ENCODE measurements at regions not wholly inside any gene's neighbourhood (a gene's known extent, or its start where the extent isn't known, plus 50 kb on each side); places are given as distances from the start of the nearest gene placed in this dataset.
"Not testable (repeated sequence)": the region's sequence is repeated elsewhere in the genome, so short reads cannot be mapped to it uniquely, and the experiment has no call there.

DNA sequence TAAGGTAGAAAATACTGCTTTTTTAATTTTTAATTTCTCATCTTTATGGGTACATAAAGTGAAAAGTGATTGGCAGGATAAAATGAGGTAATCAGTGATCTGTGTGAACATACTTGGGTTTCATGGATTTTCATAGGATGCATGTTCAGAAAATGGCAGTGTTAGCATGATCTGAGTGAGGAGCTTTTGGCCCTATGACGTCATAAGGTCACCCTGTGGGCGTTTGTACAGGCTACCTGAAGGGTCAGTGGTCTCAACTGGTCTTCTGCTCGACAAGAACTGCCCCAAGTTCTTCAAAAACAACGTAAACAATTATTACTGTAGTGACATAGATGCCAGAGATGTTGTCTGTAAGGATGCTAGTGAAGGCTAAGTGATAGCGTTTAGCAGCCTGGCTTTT lies 124.5 kb upstream of the OSTN start:
- no peak for DNase-seq

DNA sequence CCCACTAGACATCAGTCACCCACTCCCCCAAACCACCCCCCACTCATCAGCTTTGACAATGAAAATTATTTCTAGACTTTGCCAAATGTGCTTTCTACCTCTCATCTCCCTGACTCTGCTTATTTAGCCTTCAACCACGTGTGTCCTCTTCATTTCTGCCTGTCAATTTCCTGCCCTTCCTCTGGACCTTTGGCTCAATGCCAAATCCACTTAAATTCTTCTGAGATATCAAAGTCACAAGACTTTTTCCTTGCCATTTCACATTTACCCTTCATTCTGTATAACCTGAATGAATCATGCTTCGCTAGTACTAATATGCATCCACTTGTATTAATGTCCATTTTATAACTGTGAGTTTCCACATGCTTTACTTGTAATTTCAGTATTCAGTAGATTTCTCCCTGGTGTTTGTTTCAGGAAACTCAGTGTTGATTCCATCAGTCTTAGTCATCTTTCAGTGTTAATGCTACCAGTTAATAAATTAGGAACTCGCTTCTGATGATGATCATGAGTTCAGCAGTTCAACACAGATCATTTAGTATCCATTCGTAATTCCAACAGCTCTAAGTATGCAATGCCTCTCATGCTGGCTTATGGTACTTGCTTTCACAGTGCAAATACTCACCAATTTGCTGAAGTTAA lies 128.2 kb upstream of the OSTN start:
- no peak for DNase-seq

GRCh38 chr3:191070201-191070600 lies 128.8 kb upstream of the OSTN start:
- DNase-seq, result no peak

DNA sequence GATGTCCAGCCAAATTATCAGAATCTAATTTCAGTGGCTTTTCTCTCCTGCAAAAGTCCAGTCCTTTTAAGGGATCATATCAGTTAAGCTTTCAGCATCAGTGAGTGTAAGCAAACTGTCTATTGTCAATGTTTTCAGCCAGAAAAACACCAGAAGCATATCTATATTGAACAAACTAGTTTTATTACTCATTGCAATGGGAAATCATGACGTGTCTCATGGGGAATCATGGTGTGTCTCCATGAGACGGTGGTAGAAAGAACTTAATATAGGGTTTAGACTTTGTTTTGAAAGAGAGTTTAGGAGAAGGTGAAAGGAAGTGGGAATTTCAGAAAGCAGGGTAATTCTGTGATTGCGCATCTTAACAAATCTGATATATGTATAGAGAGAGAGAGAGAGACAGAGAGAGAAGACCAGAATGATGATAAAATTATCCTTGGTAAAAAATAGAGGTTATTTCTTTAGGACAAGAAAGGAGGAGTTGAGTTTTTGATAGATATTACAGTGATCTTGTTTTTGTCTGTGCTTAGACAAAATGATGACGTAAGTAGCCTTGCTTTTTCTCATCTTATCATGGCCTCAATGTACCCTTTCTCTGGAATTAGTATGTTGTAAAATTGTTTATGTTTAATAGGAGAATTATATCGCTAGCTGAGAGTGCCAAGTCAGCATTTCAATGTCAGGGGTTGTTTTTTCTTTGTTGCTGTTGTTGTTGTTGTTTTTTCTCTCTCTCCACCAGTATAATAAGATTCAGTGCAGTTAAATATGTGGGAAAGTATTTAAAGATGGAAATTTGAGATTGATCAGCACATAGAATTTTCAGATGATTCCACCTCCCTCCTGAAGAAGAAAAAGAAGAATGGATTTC lies 129.9 kb upstream of the OSTN start:
- no peak for DNase-seq

- no peak for DNase-seq
Observed at GRCh38 chr3:191066669-191067068, 132.4 kb upstream of the OSTN start.

- DNase-seq, result no peak
Observed at GRCh38 chr3:191065181-191065805, 133.7 kb upstream of the OSTN start.

DNA sequence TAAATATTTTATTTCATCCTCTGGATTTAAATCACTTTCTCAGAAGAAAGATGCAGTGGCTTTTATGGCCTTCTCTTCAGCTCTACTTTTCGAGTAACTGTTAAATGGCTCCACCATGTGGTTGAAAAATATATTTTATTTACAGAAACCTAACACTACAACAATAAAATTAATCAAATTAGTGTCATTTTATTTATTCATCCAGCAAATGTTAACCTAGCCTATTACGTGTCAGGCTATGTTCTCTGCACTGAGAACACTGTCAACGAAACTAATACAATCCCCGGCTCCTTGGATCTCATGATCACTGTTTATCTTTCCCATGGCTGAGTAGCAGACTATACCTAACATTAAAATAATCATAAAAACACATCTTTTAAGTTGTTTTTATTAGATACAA lies 148.0 kb upstream of the OSTN start:
- no peak for DNase-seq

DNA sequence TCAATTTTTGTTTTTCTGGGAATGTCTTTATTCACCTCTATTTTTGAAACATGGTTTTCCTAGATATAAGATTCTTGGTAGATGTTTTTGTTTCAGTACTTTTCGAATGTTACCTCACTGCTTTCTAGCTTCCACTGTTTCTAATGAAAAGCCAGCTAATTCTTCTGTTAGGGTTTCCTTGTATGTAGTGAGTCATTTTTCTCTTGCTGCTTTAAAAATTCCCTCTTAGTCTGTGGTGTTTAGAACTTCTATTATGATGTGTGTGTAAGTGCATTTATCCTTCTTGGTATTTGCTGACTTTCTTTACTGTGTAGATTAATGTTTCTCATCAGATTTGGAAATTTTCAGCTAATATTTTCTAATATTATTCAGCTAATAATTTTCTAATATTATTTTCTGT lies 151.1 kb upstream of the OSTN start:
- DNase-seq, result no peak

DNA sequence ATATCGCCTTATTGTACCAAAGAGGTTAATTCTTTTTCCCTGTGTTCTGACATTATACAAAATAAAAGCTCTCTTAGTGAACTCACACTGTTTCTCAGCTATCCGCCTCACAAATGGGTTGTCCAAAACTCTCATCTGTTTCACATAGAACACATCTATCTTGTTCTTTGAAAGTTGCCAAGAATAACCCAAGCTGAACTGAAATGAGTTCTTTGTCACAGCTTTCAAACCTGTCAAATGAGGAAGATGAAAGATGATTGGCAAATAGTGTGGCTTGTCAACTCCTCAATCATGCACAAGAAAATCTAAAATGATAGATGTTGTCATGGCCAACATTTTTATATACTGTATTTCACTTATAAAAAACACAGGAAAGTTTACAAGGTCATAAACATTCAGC lies 168.1 kb upstream of the OSTN start:
- DNase-seq, result no peak

GRCh38 chr3:191030491-191030890 lies 168.0 kb upstream of the GMNC start:
- DNase-seq, result no peak

GRCh38 chr3:191026746-191027145 lies 164.3 kb upstream of the GMNC start:
- DNase-seq, result no peak

GRCh38 chr3:191020730-191021396 lies 158.4 kb upstream of the GMNC start:
- no peak for DNase-seq

DNA sequence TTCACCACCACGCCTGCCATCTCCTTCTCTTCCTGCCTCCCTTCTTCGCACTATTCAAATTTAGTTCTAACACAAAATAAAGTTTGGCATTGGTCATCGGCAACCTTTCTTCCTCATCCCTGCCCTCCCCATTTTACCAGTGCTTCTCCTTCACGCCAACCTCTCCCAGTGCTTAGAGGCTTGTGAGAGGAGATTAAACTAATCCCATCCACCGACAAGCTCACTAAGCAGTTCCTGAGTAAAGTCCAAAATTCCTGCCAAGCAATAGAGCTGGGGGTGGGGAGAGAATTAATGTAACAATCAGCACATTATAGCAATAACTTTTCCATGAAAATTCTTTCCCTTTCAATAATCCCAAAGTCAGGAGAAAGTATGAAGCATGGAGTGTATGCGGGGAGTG lies 157.4 kb upstream of the GMNC start:
- DNase-seq, result no peak

- DNase-seq, result not testable (repeated sequence)
Observed at GRCh38 chr3:191015960-191016359, 153.5 kb upstream of the GMNC start.

DNA sequence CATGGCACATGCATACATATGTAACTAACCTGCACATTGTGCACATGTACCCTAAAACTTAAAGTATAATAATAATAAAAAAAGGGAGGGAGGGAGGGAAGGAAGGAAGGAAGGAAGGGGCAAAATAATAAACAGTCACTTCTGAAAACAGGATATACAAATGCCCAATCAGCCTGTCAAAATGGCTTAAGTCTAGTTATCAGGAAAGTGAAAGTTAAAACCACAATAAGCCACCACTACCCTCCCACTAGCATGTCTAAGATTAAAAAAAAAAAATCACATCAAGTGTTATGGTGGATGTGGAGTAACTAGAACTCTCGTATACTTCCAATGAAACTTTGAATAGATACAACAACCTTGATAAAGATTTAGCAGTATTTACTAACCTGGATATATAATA lies 145.6 kb upstream of the GMNC start:
- DNase-seq, result no peak

GRCh38 chr3:191005790-191006189 lies 143.3 kb upstream of the GMNC start:
- no peak for DNase-seq

GRCh38 chr3:191003742-191004141 lies 141.2 kb upstream of the GMNC start:
- no peak for DNase-seq

DNA sequence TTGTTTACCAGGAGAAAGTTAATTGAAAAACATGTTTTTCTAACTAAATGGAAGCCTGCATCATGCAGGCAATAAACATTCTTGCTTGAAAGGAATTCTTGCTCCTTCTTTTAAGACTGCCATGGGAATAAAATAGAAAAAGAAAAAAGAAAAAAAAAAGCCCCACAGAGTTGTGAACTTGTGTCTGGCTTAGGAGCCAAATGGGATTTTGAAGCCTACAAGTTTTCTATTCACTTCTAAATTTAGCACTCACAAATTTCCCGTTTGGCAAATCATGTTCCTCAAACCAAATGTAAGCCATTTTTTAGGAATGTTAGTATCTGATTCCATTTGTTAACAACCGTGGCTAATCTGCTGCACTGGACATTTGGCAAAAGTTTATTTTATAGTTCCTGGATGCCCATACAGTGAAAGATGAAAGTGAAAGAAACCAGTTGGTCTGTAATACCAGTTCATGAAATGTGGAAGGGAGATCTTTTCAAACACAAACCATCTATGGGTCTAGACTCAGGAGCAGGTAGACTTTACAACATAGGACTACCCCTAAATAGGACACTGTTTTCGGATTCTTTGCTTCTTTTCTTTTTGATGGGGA lies 133.8 kb upstream of the GMNC start:
- no peak for DNase-seq

DNA sequence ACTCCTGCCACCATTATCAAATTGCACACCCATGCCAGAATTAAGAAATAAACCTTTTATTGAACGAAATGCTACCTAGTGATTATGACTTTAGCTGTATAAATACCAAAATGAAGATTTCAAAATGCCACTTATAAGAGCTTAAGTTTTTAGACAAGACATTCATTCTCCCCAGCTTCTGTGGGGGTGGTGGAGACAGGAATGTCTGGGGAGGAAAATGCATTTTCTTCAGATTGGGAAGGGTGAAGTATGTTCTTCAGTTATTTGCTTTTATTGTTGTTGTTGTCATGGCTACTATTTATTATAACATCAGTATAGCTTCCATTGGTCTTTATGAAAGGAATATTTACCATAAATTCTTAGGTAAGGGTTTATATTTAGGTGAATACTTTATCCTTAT lies 132.7 kb upstream of the GMNC start:
- no peak for DNase-seq

DNA sequence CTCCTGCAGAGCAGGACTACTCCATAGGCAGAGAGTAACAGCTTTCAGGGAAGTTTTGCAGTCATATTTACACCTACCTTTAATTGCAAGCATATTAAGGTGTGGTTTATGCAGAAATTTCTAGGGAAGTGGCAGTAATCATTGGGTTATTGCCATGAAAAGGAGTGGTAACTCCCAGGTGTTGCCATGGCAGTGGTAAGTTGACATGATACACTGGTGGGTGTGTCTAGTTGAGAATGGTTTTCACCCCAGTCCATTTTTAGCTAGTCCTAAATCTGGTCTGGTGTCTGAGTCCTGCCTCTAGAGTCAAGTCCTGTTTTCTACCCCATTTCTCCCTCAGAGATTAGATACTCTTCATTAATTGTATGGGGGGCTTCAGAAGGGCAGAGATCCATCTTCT lies 128.4 kb upstream of the GMNC start:
- DNase-seq, result no peak

- DNase-seq, result no peak
Observed at GRCh38 chr3:190989218-190989617, 126.7 kb upstream of the GMNC start.

GRCh38 chr3:190988102-190988501 lies 125.6 kb upstream of the GMNC start:
- DNase-seq, result no peak
